ACC112 (cell line): ENCODE measurements at regions not wholly inside any gene's neighbourhood (a gene's known extent, or its start where the extent isn't known, plus 50 kb on each side); places are given as distances from the start of the nearest gene placed in this dataset.

Experiments used
- H2AFZ ChIP-seq: fragments of 200-600 bp; sonication (generic); one replicate; pipeline ENCODE4 v1.6.0; 2017; ENCODE audit warnings: antibody characterized with exemption, low read length; ENCODE audit not compliant: unreplicated experiment
- H3K27ac ChIP-seq: fragments of 200-600 bp; sonication (generic); 2 replicates; pipeline ENCODE4 v1.5.1; 2014; ENCODE audit warnings: low read depth, mild to moderate bottlenecking, antibody characterized with exemption, low read length, moderate library complexity
- H3K27me3 ChIP-seq: fragments of 200-600 bp; sonication (generic); 2 replicates; pipeline ENCODE4 v1.6.1; 2014; ENCODE audit warnings: mild to moderate bottlenecking, antibody characterized with exemption, low read length, moderate library complexity, mixed read lengths; ENCODE audit not compliant: insufficient read depth
- H3K36me3 ChIP-seq: fragments of 200-600 bp; sonication (generic); 2 replicates; pipeline ENCODE4 v1.6.1; 2016; ENCODE audit warnings: mild to moderate bottlenecking, antibody characterized with exemption, low read length, moderate library complexity, mixed read lengths; ENCODE audit not compliant: insufficient read depth
- H3K4me1 ChIP-seq: fragments of 200-600 bp; sonication (generic); one replicate; pipeline ENCODE4 v1.6.1; 2016; ENCODE audit warnings: low read length, mixed read lengths; ENCODE audit not compliant: insufficient read depth, unreplicated experiment, control insufficient read depth
- H3K4me3 ChIP-seq: fragments of 200-600 bp; sonication (generic); 2 replicates; pipeline ENCODE4 v1.5.1; 2014; ENCODE audit warnings: mild to moderate bottlenecking, low read depth, low read length
- H3K79me2 ChIP-seq: fragments of 200-600 bp; sonication (generic); one replicate; pipeline ENCODE4 v1.6.0; 2016; ENCODE audit warnings: low read length; ENCODE audit not compliant: control insufficient read depth, unreplicated experiment, insufficient read depth

DNA sequence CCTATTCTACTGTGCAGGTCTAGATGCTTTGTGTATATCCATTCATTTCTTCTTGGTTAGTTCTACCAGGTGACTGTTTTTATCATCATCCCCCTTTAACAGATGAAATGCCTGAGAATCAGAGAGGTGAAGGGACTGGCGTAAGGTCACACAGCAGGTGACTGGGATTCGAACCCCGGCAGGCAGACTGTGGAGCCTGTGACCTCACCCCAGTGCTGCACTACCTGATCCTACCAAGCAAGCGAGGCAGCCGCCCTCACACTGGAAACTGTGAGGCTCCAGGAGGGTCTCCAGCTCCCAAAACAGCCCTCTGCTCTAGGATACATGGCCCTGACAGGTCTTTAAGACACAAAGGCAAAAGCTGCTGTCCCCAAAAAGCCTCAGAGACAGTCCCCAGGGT lies 91.7 kb downstream of the CHST1 start:
- H3K27me3 ChIP-seq, result peaks cover under 1% of the 10 kb centered on the region; the same call in 1 of the 2 replicates
- peaks cover 29% of the 10 kb centered on the region for H3K4me1 ChIP-seq
- H3K79me2 ChIP-seq, result no peaks in the 10 kb centered on the region
- no peak overlapping the region for H3K4me3 ChIP-seq
- H2AFZ ChIP-seq, result no peak overlapping the region
- no peaks in the 10 kb centered on the region for H3K36me3 ChIP-seq
- H3K27ac ChIP-seq, result no peak overlapping the region

DNA sequence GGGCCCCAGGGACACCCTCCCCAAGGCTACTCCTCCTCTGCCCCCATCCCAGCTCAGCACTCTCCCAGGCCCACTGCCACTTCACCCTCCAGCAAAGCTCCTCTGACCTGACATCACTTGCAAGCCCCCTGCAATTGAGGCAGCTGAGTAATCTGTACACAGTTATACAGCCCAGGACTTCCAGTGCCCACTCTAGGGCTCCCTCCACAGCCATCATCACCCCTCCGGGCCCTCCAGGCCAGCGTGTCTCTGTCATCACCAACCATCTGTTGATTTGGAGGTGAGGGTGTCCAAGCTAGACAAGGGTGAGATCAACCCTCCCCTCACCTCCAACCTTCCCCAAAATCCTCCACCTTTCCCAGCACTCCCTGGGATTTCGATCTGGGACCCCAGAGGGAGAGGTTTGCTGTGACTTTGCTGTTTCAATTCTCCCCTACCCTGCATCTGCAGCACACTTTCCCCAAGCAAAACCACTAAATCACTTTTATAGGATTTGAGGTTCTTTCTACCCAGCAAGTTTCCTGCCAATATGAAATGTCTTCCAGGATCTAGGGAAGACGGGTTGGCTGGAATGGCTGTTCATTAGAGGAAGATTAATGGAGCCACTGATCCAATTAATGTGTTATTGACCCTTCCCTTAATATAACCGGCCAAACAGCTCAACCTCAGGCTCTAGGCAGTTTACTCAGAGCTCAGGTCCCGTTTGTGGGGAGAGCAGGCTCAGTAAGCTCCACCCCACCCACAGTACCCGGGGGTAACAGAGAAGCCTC lies 92.9 kb downstream of the CHST1 start:
- no peaks in the 10 kb centered on the region for H3K36me3 ChIP-seq
- H3K4me1 ChIP-seq, result peaks cover 26% of the 10 kb centered on the region
- no peaks in the 10 kb centered on the region for H3K79me2 ChIP-seq
- H3K4me3 ChIP-seq, result no peak overlapping the region
- H3K27me3 ChIP-seq, result no peaks in the 10 kb centered on the region
- no peak overlapping the region for H3K27ac ChIP-seq
- H2AFZ ChIP-seq, result no peak overlapping the region

DNA sequence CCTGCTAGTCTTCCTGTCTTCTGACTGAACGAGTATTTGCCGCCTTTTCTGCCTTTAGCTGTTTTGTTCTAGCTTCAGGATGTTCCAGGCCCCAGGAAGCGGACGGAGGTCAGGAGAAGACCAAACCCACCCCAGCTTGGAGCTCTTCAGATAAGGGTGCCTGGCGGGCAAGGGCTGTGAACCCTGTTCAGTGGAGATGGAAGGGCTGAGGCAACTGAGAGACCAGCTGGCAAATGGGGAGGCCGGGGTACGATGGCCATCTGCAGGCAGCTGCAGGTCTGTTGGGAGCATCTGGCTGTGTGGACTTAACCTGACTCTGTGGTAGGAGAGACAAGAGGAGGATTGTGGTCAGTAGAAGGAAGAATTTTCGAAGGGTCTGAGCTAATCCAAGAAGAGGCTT lies 95.6 kb downstream of the CHST1 start:
- Histone ChIP-seq H3K36me3 (no peaks in the 10 kb centered on the region), H3K79me2 (no peaks in the 10 kb centered on the region), H3K4me1 (no peaks in the 10 kb centered on the region), H3K27ac (no peak overlapping the region), H2AFZ (no peak overlapping the region), H3K27me3 (no peaks in the 10 kb centered on the region), H3K4me3 (no peak overlapping the region)

DNA sequence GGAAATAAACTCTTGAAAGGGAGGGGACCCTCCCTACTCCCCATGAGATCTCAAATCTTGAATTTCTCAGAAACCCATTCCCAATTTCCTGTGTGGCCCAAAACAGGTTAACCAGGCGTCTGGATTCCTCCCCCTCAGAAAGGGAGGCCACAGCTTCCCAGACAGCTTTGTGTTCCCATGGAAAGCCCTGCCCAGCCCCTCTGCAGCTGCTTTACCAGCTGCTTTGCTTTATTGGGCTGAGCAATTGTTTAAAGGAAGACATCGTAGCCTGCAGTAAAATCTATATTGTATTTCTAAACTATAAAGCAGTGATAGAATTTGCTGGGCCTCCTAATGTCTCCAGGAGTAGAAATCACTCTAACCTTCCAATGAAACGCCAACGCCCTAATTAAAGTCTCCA lies 97.4 kb downstream of the CHST1 start:
- Histone ChIP-seq H3K36me3 (no peaks in the 10 kb centered on the region), H3K4me3 (no peak overlapping the region), H3K4me1 (no peaks in the 10 kb centered on the region), H3K79me2 (no peaks in the 10 kb centered on the region), H3K27ac (no peak overlapping the region), H3K27me3 (no peaks in the 10 kb centered on the region; the same call in 1 of the 2 replicates), H2AFZ (no peak overlapping the region)

DNA sequence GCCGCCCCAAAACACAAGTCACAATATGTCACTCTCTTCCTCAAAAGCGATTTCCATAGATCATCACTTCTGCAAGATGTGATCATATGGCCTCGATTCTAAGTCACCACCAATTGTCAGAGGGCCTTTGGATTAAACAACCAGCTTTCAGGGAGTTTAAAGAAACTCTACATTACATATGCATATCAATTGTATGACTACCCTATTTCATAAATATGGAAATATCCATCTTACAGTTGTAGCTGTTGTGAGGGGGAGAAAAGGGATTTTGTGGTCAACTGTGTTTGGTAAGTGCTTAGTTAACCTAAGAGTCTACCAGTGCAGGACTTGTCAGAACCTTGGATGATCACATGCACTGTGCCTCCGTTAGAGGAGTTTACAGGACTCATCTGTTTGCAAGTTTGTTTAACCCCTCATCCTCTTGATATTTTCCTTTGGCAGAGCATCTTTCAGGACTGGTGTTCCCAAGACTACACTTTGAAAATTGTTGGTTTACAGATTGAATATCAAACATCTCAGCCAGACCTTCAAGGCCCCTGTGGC lies 99.9 kb downstream of the CHST1 start:
- Histone ChIP-seq H3K27ac (no peak overlapping the region), H3K36me3 (no peaks in the 10 kb centered on the region), H3K4me3 (no peak overlapping the region), H3K4me1 (peaks cover 4% of the 10 kb centered on the region), H3K79me2 (no peaks in the 10 kb centered on the region), H2AFZ (no peak overlapping the region), H3K27me3 (no peaks in the 10 kb centered on the region; the same call in 1 of the 2 replicates)

DNA sequence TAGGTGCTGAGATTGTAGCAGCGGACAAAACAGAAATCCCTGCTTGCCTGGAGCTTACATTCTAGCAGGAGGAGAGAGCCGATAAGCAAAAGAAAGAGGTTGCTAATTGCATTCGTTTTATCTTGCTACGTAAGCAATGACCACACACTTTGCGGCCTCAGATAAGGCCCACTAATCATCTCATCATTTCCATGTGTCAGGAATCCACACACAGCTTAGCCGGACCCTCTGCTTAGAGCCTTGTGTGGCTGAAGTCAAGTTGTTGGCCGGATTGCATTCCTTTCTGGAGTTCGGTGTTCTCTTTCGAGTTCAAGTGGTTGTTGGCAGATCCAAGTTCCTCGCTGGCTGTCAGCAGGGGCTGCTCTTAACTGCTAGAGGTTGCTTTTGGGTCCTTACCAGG lies 101.6 kb downstream of the CHST1 start:
- no peak overlapping the region for H2AFZ ChIP-seq
- H3K79me2 ChIP-seq, result no peaks in the 10 kb centered on the region
- H3K36me3 ChIP-seq, result no peaks in the 10 kb centered on the region
- no peak overlapping the region for H3K4me3 ChIP-seq
- H3K4me1 ChIP-seq, result peaks cover 17% of the 10 kb centered on the region
- H3K27me3 ChIP-seq, result no peaks in the 10 kb centered on the region; the same call in 1 of the 2 replicates
- no peak overlapping the region for H3K27ac ChIP-seq

DNA sequence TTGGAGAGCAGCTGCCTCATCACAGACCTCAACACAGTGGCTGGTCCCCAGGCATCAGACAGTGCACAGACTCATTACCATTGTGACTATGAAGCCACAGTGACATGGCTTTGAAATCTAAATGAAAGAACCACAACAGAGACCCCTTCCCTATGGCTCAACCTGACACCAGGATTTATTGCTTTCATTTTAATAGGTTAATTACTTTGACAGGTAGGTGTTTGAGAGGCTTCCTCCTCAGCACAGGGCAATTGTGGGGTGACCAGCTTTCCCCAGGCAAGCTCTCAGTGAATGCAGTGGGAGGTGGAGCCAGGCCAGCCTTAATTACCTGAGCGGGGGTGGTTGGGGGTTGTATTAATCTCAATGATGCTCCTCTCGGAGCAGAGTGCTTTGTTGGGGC lies 102.3 kb downstream of the CHST1 start:
- H3K36me3 ChIP-seq, result no peaks in the 10 kb centered on the region
- H3K4me3 ChIP-seq, result no peak overlapping the region
- H3K27me3 ChIP-seq, result no peaks in the 10 kb centered on the region; the same call in 1 of the 2 replicates
- no peaks in the 10 kb centered on the region for H3K79me2 ChIP-seq
- H2AFZ ChIP-seq, result no peak overlapping the region
- no peak overlapping the region for H3K27ac ChIP-seq
- H3K4me1 ChIP-seq, result peaks cover 19% of the 10 kb centered on the region

DNA sequence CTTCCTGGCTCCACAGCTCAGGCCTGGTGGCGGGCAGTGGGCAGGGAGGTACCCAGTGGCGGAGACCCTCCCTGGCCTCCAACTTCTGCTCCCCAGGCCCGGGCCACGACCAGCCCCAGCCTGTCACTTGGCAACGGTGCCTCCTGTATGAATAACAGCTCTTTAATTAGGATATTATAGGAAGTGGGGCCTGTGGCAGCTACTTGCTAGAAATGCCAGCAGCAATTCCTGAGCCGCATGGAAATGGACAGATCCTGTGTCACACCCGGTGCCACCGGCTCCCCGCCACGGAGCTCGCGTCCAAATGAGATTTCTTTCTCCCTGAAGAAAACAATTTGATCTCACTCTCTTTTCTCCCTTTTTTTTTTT lies 104.5 kb downstream of the CHST1 start:
- no peak overlapping the region for H3K4me3 ChIP-seq
- no peak overlapping the region for H3K27ac ChIP-seq
- peaks cover 38% of the 10 kb centered on the region for H3K4me1 ChIP-seq
- H3K79me2 ChIP-seq, result no peaks in the 10 kb centered on the region
- H3K36me3 ChIP-seq, result no peaks in the 10 kb centered on the region
- H3K27me3 ChIP-seq, result no peaks in the 10 kb centered on the region; the same call in 1 of the 2 replicates
- no peak overlapping the region for H2AFZ ChIP-seq

DNA sequence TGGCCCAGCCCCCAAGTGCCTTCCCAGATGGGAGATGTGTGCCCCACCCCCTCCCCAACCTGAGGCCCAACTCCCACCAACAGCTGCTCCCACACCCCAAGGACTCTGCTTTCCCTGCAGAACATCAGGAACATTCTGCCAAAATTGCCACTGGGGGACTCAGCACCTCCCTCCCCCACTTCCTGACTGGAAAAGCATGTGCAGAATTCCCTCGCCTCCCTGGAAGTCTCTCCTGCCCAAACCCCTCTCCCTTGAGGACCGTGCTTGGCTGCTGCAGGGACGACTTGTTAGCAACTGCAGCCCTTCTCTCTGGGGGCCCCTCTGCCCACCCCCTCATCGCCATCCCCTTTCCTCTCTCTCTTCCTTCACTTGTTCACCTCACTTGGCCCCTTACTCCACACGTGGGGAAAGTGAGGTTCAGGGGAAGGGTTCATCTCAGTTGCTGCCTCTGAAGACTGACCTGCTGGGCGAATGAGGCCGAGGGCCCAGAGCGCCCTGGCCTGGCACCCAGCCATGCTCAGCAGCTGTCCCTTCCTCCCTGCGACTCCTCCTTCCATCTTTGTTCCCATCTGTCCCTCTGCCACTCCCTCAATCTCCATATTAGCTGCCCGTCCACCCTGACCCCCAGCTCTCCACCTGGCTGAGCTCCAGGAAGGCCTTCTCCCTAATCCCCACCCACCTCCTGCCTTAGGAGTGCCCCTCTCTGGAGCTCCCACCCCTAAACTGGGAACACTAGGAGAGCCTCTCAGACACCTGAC lies 105.1 kb downstream of the CHST1 start:
- H3K36me3 ChIP-seq, result no peaks in the 10 kb centered on the region
- no peaks in the 10 kb centered on the region for H3K79me2 ChIP-seq
- peaks cover 42% of the 10 kb centered on the region for H3K4me1 ChIP-seq
- no peak overlapping the region for H3K27ac ChIP-seq
- H2AFZ ChIP-seq, result no peak overlapping the region
- H3K4me3 ChIP-seq, result no peak overlapping the region
- H3K27me3 ChIP-seq, result no peaks in the 10 kb centered on the region; the same call in 1 of the 2 replicates

DNA sequence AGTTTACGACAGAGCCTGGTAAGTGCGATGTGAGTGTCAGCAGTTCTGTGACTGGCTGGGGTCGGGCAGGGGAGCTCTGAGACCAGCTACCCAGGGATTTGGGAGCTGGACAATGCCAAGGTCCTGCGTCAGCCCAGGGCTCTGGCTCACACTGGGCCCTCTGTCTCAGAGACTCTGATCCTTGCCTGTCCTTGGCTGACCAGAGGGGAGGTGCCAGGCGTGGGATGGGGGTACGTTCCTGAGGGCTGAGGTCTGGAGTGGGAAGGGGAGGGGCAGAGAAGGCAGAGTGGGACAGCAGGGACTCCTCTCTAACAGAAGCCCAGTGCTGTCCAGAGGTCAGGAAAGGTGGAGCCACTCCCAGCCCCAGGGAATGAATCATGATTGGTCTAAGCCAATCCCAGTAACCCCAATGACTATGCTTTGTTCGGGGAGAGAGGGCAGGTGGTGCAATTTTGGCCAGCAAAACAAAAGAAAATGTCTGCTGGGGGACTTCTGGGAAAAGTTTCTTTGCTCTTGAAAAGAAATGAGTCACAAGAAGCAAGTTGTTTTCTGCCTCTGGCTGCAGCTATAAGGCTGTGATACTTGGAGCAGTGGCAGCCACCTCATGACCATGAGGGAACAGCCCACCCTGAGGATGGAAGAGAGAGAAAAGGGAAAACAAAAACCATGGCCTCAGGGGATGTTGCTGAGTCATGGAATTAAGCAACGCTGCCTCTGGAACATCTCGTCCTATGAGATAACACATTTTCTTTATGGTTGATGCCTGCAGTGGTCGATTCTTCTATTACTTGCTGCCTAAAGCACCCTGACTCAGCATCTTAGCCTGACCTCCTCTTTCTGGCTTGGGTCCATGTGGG lies 108.3 kb downstream of the CHST1 start:
- Histone ChIP-seq H3K36me3 (no peaks in the 10 kb centered on the region), H2AFZ (no peak overlapping the region), H3K4me3 (no peak overlapping the region), H3K79me2 (no peaks in the 10 kb centered on the region), H3K4me1 (peaks cover 42% of the 10 kb centered on the region), H3K27me3 (no peaks in the 10 kb centered on the region), H3K27ac (peak overlapping the region; percentile 93)
